Cardiac septum (tissue), 1 donor: ENCODE measurements at regions not wholly inside any gene's neighbourhood (a gene's known extent, or its start where the extent isn't known, plus 50 kb on each side); places are given as distances from the start of the nearest gene placed in this dataset.

ENCODE experiments used
- DNase-seq: peaks from one replicate; pipeline ENCODE4 v3.0.0-alpha.2; 2020; ENCODE audit warnings: low spot score
- intact Hi-C: fragments of 100-400 bp; cut with DNase I; formaldehyde crosslinking; loops from one replicate; pipeline ENCODE4 v1.14.0; 2022
- donor health status: DM: no; HTN: no; CAD: no.

DNA sequence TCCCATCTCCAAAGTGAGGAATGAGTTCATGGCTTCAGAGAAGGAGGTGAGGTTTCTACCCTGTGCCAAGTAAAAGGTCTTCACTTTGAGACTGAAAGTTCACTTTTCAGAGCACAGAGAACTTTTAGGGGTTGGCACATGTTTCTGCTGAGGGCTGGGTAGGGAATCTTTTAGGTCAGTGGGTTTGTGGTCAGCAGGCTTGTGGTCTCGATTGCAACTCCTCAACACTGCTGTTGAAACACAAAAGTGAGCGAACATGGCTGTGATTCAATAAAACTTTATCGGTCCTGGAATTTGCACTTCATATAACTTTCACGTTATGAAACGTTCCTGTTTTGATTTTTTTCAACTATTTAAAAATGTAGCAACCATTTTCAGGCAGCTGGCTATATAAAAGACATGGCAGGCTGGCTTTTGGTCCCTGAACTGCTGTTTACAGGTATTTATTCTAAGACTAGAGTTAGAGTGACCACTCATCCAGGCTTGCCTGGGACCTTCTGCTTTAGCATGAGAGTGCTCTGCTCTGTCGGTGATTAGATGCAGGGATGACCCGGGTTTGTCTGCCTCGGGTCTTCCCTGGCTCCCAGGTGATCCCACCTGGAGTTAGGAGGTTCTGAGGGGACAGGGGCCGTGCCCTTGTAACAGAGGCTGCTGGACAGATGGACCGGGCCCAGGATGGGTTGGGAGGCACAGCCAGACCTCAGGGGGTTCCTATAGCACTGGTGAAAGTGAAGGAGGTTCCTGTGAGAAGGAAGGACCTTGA lies 62.7 kb upstream of the TAF1B start:
- DNase-seq, result no peak
- intact Hi-C loops, result no loop called here

DNA sequence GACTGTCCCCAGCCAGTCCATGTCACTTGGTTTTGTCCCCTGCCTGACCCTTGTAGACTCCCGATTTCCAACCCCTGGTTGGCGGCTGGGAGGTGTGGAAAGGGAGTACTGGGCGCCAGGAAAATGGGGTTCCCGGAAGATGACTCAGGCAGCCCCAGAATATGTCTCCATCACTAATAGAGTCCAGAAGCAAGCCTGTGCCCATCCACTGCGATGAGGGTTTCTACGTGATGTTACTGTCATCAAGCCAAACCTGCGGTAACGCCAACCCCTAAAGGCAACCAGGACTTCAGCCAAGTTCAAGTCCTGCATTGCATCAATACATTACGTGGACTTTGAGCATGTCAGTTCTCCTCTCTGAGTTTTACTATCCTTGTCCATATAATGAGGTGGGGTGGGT lies 62.0 kb upstream of the TAF1B start:
- intact Hi-C loops, result no loop called here
- no peak for DNase-seq

DNA sequence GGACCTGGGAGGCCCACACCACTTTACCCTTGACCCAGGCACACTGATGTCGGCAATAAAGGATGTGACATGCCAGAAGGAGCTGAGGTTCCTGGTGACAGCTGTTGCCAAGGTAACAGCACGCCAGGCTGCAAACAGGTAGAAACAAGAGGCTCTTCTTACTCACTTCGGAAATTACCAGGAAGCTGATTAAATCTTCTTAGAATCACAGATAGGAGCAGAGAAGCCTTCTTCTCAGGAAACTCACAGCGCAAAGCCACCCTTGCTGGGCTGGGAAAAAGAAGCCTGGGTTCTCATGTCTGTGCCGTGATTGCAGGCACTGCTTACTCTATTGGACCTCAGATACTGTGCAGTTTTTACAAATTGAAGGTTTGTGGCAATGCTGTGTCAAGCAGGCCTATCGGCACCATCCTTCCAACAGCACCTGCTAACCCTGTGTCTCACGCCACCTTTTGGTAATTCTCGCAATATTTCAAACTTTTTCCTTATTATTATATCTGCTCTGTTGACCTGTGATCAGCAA lies 61.0 kb upstream of the TAF1B start:
- intact Hi-C loops, result no loop called here
- no peak for DNase-seq

DNA sequence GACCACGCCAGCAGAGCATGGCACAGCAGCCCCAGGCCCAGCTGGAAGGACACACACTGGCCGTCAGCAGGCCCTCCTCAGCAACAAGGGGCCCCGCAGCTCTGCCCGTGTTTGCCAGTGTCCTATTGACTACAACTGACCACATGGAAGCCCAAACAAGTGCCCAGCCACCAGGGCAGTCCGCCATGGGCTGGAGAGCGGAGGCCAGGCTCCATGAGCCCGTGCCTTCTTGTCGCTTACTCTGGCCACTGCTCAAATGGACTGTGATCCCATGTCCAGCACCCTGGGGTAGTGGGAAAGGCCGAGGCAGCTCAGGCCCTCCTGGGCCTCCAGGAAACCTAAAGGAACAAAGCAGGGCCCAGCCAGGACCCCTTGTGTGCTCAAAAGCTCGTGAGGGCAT lies 53.9 kb upstream of the TAF1B start:
- intact Hi-C loops, result no loop called here
- no peak for DNase-seq

DNA sequence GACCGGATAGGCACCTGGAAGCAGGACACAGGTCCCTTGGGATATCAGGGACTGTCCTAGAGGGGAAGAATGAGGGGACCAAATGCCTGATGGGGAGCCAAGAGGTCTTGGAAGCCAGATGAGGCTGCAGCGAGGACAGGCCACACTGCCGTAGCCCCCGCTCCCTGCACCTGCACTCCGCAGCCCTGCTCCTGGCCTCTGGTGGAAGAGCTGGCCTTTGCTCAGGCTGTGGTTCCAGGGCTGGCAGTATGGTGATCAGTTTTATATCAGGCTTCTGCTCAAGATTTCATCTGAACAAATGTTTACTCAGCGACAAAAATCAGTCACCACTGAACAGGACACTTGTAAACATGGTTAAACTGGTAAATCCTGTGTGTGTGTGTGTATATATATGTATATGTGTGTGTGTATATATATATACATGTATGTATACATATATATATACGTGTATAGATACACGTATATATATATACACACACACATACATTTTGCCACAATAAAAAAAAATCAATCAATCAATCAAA lies 52.5 kb upstream of the TAF1B start:
- no peak for DNase-seq
- intact Hi-C loops, result no loop called here

DNA sequence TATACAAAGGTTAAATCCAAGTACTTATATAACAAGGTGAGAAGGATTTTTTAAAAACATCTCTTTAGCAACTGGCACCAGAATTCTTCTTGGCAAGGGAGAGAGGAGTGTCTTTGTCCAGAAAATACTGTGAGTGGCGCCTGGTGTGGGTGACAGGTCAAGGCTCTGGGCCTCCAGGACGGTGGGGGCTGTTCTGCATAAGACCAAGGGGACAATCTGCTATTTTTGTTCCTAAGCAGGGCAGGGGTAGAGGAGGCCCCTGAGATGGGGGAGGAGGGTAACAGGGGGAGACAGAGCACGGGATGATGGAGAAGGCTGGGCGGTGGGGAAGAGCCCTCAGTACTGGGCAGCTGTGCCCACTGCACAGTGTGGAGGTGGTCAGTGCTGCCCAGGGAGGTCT lies 51.6 kb upstream of the TAF1B start:
- DNase-seq, result no peak
- intact Hi-C loops, result no loop called here

DNA sequence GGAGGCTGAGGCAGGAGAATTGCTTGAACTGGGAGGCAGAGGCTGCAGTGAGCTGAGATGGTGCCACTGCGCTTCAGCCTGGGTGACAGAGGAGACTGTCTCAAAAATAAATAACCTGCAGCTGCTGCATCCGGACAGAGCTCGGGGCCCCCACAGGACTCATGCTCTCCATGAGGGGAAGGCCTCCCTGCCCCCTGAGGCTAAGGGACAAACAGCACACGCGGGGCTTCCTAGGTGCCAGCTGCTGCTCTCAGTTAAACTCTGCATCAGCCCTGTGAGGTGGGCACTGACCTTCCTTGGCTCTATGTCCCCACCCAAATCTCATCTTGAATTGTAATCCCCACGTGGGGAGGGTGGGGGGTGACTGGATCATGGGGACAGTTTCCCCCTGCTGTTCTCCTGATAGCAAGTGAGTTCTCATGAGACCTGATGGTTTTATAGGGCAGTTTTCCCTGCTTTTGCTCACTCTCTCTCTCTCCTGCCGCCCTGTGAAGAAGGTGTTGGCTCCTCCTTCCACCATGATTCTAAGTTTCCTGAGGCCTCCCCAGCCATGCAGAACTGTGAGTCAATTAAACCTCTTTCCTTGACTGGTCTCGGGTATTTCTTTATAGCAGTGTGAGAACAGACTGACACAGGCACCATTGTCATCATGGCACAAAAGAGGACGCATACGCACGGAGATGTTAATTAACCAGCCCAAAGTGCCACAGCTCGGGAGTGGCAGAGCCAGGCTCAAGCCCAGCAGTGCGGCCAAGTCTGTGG lies 49.9 kb upstream of the TAF1B start:
- DNase-seq, result no peak
- intact Hi-C loops, result no loop called here
